Hematopoietic multipotent progenitor cell treated with erythropoietin and hydrocortisone succinate and interleukin-3 and kit ligand, for 4 days (in vitro differentiated cells): ENCODE measurements at regions not wholly inside any gene's neighbourhood (a gene's known extent, or its start where the extent isn't known, plus 50 kb on each side); places are given as distances from the start of the nearest gene placed in this dataset.

ENCODE experiments used
- DNase-seq: peaks from one replicate; pipeline ENCODE4 v3.0.0-alpha.2; 2015

DNA sequence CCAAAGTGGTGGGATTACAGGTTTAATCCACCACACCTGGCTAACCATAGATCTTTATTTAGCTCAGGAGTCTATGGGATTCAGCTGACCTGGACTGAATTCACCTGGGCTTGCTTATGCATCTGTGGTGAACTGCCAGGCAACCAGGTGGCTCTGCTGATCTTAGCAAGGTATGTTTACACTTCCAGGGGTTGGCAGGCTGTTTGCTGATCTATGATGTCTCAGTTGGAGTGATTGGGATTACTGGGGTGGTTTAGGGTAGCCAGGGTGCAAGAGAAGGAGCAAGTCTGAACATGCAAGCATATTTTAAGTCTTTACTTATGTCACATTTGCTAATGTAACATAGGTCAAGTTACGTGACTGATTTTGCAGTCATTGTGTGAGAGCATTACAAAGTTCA is 63.6 kb upstream of the JAK2 start:
- no peak for DNase-seq

DNA sequence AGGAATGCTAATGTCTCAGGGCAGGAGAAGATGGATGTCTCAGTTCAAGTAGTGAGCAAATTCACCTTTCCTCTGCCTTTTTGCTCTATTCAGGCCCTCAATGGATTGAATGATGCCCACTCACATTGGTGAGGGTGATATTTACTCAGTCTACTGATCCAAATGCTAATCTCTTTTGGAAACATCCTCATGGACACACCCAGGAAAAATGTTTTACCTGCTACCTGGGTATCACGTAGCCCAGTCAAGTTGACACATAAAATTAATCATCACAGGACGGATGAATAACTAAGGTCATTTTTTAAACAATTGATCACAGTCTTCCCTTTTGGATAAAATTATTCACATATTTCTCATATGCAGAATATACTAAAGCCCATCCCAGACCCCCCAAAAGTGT is 63.0 kb upstream of the JAK2 start:
- DNase-seq = no peak

DNA sequence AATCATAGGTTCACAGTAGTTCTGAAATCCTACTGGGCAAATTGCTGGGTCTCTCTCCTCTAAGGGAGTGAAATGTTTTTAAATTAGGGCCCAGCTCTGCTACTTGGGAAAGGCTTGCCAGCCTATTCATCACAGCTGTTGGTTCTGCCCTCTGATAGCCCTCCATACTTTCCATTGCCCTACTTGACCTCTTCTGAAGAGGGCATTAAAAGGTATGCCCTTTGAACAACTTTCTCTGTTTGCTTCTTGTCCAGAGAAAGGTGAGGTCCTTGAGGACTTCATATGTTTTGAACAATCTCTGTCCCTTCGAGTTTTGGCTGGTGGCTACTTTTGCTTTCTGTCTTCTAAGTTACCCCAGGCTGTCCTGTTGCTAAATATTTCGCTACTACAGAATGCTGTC is 62.3 kb upstream of the JAK2 start:
- no peak for DNase-seq

GRCh38 chr9:4923141-4923540 is 61.9 kb upstream of the JAK2 start:
- no peak for DNase-seq

- DNase-seq = peak; percentile 84
These were observed 61.2 kb upstream of the JAK2 start for GRCh38 chr9:4923580-4924544.

DNA sequence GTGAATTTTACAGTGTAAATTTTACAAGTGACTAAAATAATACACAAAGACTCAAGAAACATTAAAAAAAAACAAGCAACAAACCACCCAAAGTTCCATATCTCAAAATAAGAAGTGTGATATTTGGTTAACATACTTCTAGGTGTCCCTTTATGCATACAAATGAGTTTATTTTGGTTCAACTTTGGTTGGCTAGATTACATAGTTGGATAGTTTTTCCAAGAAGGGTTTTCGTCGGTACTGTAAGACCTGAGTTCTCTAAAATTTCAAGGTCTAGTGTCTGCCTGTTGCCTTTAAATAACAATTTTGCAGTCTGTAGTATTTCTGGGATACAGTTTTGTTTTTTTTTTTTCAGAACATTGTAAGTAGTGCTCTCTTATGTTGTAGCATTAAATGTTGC is 58.8 kb upstream of the JAK2 start:
- DNase-seq = no peak

DNA sequence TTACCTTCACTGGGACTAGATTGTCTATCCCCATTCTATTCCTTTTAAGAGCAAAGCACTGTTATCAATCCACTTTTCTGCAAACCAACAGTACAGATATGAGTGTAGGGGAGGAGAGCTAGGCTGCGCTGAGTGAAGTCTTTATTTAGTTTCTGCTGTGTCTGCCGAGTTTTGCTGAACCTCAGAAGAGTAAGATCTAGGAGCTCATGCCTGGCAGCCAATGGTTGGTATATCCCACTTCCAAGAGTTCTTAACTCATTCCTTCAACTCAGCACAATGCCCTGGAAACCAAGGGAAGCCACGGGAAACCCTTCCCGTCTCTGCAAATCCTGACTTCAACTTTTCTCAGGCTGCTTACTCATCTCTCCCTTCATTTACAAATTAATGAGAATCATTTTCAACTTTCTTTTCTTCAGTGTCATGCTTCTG is 58.0 kb upstream of the JAK2 start:
- no peak for DNase-seq

- no peak for DNase-seq
These were observed 57.4 kb upstream of the JAK2 start for GRCh38 chr9:4927701-4928100.

GRCh38 chr9:4929917-4930316 is 55.2 kb upstream of the JAK2 start:
- DNase-seq = no peak

GRCh38 chr9:4932681-4933080 is 52.4 kb upstream of the JAK2 start:
- DNase-seq = no peak

DNA sequence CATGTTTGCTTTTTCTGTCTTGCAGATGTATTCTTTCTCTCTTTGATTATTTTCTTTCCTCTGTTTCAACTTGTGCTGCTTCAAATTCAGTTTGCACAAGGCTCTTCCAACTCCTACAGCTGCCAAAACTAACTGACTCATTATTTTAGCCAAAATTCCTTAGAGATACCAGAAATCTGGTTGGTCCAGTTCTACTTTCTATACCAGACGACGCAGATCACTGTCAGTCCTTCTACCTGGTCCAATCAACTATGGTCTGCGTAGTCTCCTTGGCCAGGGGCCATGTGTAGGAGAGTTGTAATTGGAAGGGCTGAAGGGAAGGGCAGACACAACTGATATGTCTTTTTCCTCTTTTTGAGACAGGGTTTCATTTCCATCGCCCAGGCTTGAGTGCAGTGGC is 51.9 kb upstream of the JAK2 start:
- DNase-seq = no peak

DNA sequence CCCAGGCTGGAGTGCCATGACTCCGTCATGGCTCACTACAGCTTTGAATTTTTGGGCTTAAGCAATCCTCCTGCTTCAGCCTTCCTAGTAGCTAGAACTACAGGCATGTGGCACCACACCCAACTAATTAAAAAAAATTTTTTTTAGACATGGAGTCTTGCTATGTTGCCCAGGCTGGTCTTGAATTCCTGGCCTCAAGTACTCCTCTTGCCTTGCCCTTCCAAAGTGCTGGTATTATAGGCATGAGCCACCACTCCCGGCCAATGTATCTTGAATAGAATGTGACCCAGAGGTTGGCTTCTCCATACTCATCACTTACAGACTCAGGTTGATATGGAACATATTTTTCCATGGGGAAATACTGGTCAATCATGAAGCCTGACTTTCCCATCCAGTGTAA is 51.2 kb upstream of the JAK2 start:
- DNase-seq = no peak

- DNase-seq = no peak
These were observed 49.9 kb upstream of the JAK2 start for GRCh38 chr9:4935001-4935672.
